ENCODE measurements at regions not wholly inside any gene's neighbourhood (a gene's known extent, or its start where the extent isn't known, plus 50 kb on each side); places are given as distances from the start of the nearest gene placed in this dataset.

- CTCF ChIA-PET, result interaction anchor here (0.7 to 1.2 kb wide), 4 partner anchors 115 to 170 kb away, joined by 3 to 8 read pairs (median 4); no protein-coding TSS in a partner anchor
Measured at GRCh38 chr17:77325577-77326075, 184.9 kb downstream of the SEC14L1 start.

GRCh38 chr17:77326076-77326591, 185.4 kb downstream of the SEC14L1 start:
- CTCF ChIA-PET, result interaction anchor here (1.0 to 1.2 kb wide), 2 partner anchors 166 to 168 kb away, joined by 3 to 6 read pairs; no protein-coding TSS in a partner anchor
- DNase-seq (ENCODE audit: extremely low spot score), result no peak
- POLR2A ChIA-PET, result no interaction called here
- TF ChIP-seq CTCF (IDR thresholded peaks at IDR 0.05; ENCODE audit: control extremely low read depth, extremely low read depth, low read depth, missing control alignments), result no peak

More at GRCh38 chr17:77325577-77326075, 184.9 kb downstream of the SEC14L1 start:
- POLR2A ChIA-PET, result no interaction called here
- TF ChIP-seq CTCF (IDR thresholded peaks at IDR 0.05; ENCODE audit: control extremely low read depth, extremely low read depth, low read depth, missing control alignments), result no peak
- DNase-seq (ENCODE audit: extremely low spot score), result peak; percentile 61

- no peak for DNase-seq (ENCODE audit: extremely low spot score)
- ChIA-PET POLR2A (no interaction called here), CTCF (interaction anchor here (1.5 kb wide), 1 partner anchor 167 kb away, joined by 3 read pairs; no protein-coding TSS in a partner anchor)
- no peak for TF ChIP-seq CTCF (IDR thresholded peaks at IDR 0.05; ENCODE audit: control extremely low read depth, extremely low read depth, low read depth, missing control alignments)
Measured at GRCh38 chr17:77326636-77327035, 185.9 kb downstream of the SEC14L1 start.

- CTCF ChIA-PET, result interaction anchor here (1.5 to 5.9 kb wide), 3 partner anchors 166 to 692 kb away, joined by 3 to 50 read pairs (median 3); no protein-coding TSS in a partner anchor
- POLR2A ChIA-PET, result no interaction called here
Measured at GRCh38 chr17:77327181-77327565, 186.4 kb downstream of the SEC14L1 start.

GRCh38 chr17:77327566-77328464, 187.0 kb downstream of the SEC14L1 start:
- ChIA-PET POLR2A (no interaction called here), CTCF (interaction anchor here (1.2 to 5.9 kb wide), 4 partner anchors 14 to 691 kb away, joined by 3 to 50 read pairs (median 3); no protein-coding TSS in a partner anchor)
- TF ChIP-seq CTCF (IDR thresholded peaks at IDR 0.05; ENCODE audit: control extremely low read depth, extremely low read depth, low read depth, missing control alignments), result no peak
- no peak for DNase-seq (ENCODE audit: extremely low spot score)

More at GRCh38 chr17:77327181-77327565, 186.4 kb downstream of the SEC14L1 start:
- no peak for DNase-seq (ENCODE audit: extremely low spot score)
- no peak for TF ChIP-seq CTCF (IDR thresholded peaks at IDR 0.05; ENCODE audit: control extremely low read depth, extremely low read depth, low read depth, missing control alignments)
